HG03442 (cell line): ENCODE measurements at regions not wholly inside any gene's neighbourhood (a gene's known extent, or its start where the extent isn't known, plus 50 kb on each side); places are given as distances from the start of the nearest gene placed in this dataset.

Experiments used
- ATAC-seq: cut with Tn5 transposase; IDR thresholded peaks from one replicate; pipeline ENCODE4 v1.9.1; 2021; ENCODE audit warnings: mild to moderate bottlenecking, moderate library complexity; ENCODE audit not compliant: unreplicated experiment

DNA sequence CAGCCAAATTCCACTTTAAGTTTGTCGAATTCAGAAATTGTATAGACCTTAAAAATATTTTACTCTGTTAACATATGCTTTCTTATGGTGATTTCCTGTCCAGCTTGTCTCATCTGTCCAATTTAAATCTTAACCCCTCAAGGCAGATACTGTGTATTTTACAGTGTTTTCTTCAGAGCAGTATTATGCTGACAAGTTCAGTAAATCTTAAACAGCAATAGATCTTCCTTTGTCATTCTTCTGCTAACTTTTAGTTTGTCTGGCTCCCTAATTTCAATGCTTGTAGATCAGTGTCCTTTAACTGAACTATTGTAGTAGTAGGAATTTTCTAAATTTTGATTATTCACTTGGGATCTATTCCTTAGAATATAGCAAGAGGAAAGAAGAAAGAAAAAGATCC lies 52.8 kb upstream of the MEIS1 start:
- ATAC-seq, result no peak

GRCh38 chr2:66379473-66379872 lies 55.5 kb upstream of the MEIS1 start:
- no peak for ATAC-seq

DNA sequence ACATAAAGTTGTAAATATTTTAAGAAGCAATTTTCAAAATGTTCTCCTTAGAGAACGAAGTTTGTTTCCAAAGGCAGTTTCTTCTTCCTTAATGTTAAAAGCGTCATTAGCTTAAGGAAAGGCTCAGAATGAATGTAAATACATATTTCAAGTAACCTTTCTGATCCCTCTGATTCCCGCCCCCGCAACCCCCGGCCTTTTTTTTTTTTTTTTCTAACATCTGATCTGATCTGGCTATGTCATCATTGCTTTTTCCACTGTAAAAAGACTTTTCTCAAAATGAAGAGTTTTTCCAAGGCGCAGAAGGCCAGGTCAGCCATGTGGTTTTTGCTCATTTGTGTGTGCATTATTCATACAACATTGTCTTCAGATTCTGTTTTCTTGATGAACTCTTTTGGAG lies 57.1 kb upstream of the MEIS1 start:
- no peak for ATAC-seq

- no peak for ATAC-seq
Measured at GRCh38 chr2:66370824-66371223, 64.1 kb upstream of the MEIS1 start.

DNA sequence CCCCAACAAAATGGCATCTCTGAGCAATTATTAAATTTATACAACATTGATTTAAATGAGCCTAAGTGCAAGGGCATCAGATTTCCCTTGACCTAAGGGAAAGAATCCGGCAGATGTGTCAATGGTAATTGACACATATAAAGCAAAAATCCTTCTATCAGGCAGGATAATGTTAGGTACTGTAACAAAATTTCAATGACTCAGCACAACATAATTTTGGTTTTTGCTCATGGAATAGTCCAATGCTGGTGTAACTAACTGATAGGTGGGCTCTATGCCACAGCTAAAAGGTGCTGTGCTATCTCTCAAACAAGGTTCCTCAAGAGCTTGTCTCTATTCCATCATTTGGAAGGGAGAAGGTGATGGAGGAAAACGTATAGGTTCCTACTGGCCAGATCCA lies 68.3 kb upstream of the MEIS1 start:
- ATAC-seq, result no peak

- ATAC-seq, result no peak
Measured at GRCh38 chr2:66364495-66365333, 70.2 kb upstream of the MEIS1 start.

- no peak for ATAC-seq
Measured at GRCh38 chr2:66362701-66363100, 72.2 kb upstream of the MEIS1 start.

GRCh38 chr2:66346231-66346664 lies 88.7 kb upstream of the MEIS1 start:
- no peak for ATAC-seq

DNA sequence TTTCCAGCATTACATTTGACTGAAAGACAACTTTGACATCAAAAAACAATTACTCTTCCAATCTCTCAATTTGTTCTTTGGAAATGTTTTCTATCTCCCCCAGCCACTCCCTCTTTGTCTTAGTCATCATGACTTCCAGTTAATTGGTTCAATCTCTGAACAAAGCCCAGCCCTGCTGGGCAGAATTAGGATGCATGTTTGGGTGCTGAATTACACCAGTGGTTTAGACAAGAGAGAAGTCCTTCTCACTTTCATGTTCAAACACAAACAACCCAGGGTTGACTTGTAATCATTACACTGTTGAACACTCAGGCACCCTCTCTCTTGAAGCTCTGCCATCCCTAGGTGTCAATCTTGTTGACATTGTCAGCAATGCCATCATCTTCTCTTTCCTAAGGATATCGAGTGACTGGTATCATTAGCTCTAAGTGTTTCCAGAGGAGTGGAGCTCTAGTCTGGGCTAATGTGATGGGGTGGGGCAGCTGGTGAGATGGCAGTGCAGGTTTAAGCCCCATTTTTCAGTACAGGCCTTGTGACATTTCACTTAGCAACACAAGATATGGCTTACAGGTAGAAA lies 90.8 kb upstream of the MEIS1 start:
- ATAC-seq, result no peak

DNA sequence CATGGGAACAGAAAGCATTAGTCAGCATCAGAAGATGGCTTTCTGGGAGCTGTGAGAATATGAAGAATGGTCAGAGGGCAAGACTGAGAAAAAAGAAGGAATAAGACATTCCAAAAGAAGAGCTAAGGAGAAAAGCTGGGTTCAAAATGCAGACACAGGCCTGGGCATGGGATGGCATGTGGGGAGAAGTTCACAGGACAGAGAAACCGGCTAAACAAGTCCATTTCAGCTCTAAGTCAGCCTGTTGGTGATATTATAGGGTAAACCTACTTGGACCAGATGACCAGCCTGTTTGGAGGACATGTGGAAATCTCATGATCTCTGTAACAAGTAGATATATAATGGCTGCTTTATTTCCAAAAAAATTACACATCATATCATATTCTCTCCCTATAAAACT lies 91.7 kb upstream of the MEIS1 start:
- no peak for ATAC-seq

DNA sequence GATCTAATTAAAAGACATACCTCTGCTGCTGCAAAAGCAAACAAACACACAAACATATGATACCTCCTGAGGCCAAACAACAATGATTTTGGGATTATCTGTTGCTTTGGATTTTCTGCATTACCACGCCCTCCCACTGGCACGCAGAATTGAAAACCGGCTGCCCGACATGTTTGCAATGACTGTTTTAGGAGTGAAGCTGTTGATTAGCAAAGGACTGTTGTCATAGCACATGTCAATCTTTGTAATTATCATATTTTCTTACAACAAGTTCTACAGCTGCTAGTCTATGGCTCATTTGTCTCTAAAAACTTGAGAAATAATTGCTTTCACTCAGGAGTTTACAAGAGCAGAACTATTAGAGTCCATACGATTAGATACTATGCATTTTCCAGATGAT lies 94.4 kb upstream of the MEIS1 start:
- no peak for ATAC-seq

DNA sequence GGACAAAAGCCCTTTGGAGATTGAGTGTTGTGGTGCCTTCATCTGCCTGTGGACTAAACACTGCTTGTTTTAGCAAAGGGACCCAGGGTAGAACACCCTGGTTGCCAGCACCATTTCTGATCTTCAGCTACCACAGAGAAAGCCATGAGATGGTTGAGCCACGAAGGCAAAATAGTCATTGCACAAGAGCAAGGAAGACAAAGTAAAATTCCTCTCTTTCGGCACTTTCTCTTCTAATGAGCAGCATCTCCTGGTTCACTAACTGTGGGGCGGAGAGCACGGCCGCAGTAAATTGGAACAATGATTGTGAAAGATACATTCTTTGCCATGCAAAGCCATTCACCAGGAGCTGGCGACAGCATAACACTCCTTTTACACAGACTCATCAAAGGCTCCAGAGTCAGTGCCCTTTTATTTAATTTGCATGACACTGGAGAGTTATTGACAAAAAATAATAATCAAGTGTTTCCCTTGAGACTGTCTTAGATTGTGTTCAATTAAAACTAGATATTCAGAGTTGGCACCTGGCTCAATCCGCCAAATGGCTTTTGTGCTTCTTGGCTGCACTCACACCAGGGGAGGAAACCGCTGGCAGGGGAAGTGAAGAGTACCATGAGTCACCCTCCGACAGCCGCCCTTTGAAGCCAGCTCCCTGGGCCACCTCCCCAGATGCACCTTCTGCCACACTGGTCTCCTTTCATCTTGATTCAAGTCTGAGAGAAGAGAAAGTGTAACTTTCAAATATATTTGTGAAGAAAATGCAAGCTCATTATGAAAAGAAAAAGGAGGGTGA lies 100.5 kb upstream of the MEIS1 start:
- no peak for ATAC-seq

DNA sequence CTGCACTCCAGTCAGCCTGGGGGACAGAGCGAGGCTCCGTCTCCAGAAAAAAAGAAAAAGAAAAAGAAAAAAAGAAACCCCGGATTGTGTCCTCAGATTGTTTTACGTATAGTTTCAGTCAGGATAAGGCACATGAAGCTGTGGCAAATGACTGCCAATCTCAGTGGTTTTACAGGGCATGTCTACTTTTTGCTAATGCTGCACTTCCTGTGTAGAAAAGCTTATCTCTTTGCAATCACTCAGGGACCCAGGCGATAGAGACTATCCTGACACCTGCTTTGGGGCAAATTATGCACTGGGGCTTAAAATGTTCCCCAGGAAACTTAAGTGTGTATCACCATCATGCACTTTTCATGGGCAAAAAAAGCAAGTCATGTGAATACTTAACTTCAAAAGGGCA lies 103.7 kb upstream of the MEIS1 start:
- no peak for ATAC-seq

DNA sequence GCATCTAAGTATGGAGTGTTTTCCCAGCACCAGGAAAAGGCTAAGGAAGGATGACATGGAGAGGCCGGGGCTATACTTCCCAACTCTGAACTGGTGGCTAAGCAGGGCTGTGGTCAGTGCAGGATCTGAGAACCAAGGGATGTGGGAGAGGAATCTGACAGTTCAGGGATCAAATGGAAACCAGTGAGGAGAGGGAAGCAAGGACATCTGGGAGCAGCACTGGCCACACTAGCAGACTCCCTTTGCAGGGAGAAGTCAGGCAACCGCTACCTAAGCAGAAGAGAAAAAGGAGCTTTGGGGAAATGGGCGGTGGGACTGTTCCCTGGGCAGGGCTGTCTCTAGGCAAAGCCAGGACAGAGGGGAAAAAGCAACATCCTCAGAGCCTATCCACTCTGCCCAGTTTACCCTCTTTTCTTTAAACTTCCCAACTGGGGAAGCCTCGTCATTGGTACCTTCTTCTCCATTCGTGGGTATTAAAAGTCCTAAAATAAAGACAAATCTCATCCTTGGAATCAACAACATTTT lies 105.8 kb upstream of the MEIS1 start:
- no peak for ATAC-seq

GRCh38 chr2:66327066-66327740 lies 107.7 kb upstream of the MEIS1 start:
- no peak for ATAC-seq

GRCh38 chr2:66324909-66325528 lies 109.9 kb upstream of the MEIS1 start:
- no peak for ATAC-seq

GRCh38 chr2:66324356-66324755 lies 110.6 kb upstream of the MEIS1 start:
- ATAC-seq, result no peak

GRCh38 chr2:66323406-66323805 lies 111.5 kb upstream of the MEIS1 start:
- ATAC-seq, result no peak

DNA sequence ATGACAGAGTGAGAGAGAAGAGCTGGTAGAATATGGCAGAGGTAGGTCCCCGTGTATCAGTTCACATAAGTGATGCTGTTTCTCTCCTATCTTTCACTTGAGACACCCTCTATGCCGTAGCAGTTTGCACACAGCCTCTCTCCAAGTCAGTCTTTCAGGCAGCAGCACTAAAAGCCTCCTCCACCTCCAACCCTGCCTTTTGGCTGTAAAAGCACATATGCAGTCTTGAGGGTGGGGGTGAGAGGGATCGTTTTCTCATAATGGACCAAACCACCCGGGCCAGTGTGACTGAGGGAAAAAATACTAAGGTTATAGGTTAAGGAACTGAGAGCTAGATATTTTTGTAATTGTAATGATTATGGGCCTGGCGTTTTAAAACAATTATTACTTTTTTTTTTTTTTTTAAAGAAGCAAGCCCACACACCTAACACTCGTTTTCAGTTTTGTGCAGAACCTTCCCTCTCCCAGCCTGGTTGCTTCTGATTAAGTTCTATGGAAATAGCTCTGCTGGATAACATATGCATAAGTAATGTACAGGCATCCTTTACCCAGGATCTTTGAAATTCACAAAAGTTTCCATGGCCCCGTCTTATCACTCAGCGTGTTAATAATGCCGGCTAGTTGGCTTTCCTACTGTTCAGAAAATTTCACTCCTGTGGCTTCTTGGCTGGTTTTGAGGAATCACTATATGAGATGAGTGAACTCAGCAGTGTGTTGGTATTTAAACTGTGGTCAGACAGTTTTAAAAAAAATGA lies 112.2 kb upstream of the MEIS1 start:
- ATAC-seq, result no peak

GRCh38 chr2:66318009-66318561 lies 116.8 kb upstream of the MEIS1 start:
- no peak for ATAC-seq
